Smooth muscle cell (in vitro differentiated cells): ENCODE measurements at regions not wholly inside any gene's neighbourhood (a gene's known extent, or its start where the extent isn't known, plus 50 kb on each side); places are given as distances from the start of the nearest gene placed in this dataset.
A peak's percentile ranks its signal among the peaks of the same experiment; 100 is the strongest.

Experiments used
- DNase-seq: peaks from one replicate; lab custom pipeline; 2025; ENCODE audit not compliant: unreplicated experiment; lab: John Stamatoyannopoulos, UW
- H2AFZ ChIP-seq: fragments of 200-600 bp; sonication (generic); 2 replicates; pipeline ENCODE4 v1.6.0; 2016; ENCODE audit warnings: antibody characterized with exemption, low read depth, mild to moderate bottlenecking
- H3F3A ChIP-seq: fragments of 200-600 bp; sonication (generic); 2 replicates; pipeline ENCODE4 v1.6.0; 2017; ENCODE audit warnings: antibody characterized with exemption, low read depth
- H3K27ac ChIP-seq: fragments of 200-600 bp; sonication (generic); 2 replicates; pipeline ENCODE4 v1.5.1; 2016; ENCODE audit warnings: low read depth, mild to moderate bottlenecking
- H3K27me3 ChIP-seq: fragments of 200-600 bp; sonication (generic); 2 replicates; pipeline ENCODE4 v1.6.1; 2016; ENCODE audit warnings: low read depth, mild to moderate bottlenecking
- H3K36me3 ChIP-seq: fragments of 200-600 bp; sonication (generic); 2 replicates; pipeline ENCODE4 v1.5.1; 2016; ENCODE audit warnings: low read depth
- H3K4me1 ChIP-seq: fragments of 200-600 bp; sonication (generic); 2 replicates; pipeline ENCODE4 v1.5.1; 2016; ENCODE audit warnings: low read depth
- H3K4me2 ChIP-seq: fragments of 200-600 bp; sonication (generic); 2 replicates; pipeline ENCODE4 v1.6.0; 2016; ENCODE audit warnings: mild to moderate bottlenecking
- H3K4me3 ChIP-seq: fragments of 200-600 bp; sonication (generic); 2 replicates; pipeline ENCODE4 v1.5.1; 2016; ENCODE audit warnings: mild to moderate bottlenecking
- H3K79me2 ChIP-seq: fragments of 200-600 bp; sonication (generic); 2 replicates; pipeline ENCODE4 v1.6.0; 2016; ENCODE audit warnings: low read depth, mild to moderate bottlenecking
- H3K9ac ChIP-seq: fragments of 200-600 bp; sonication (generic); 2 replicates; pipeline ENCODE4 v1.6.0; 2016; ENCODE audit warnings: low read depth
- H3K9me3 ChIP-seq: fragments of 200-600 bp; sonication (generic); replicated peaks from 2 replicates; pipeline ENCODE4 v1.5.1; 2016; ENCODE audit warnings: low read depth
- H4K20me1 ChIP-seq: fragments of 200-600 bp; sonication (generic); 2 replicates; pipeline ENCODE4 v1.6.0; 2016; ENCODE audit warnings: low read depth
- WGBS: methylation state at CpG from one replicate; pipeline ENCODE4 v1.1.7; 2016; ENCODE audit warnings: low lambda C conversion rate; 5-methylcytosine and 5-hydroxymethylcytosine counted together
- TF ChIP-seq, protein P1 (sequence below): fragments of 200-600 bp; sonication (generic); IDR thresholded peaks from 2 replicates; pipeline ENCODE4 v1.5.1; 2017; ENCODE audit warnings: borderline replicate concordance, mild to moderate bottlenecking, antibody characterized with exemption; ENCODE audit not compliant: insufficient read depth, poor library complexity, severe bottlenecking

DNA sequence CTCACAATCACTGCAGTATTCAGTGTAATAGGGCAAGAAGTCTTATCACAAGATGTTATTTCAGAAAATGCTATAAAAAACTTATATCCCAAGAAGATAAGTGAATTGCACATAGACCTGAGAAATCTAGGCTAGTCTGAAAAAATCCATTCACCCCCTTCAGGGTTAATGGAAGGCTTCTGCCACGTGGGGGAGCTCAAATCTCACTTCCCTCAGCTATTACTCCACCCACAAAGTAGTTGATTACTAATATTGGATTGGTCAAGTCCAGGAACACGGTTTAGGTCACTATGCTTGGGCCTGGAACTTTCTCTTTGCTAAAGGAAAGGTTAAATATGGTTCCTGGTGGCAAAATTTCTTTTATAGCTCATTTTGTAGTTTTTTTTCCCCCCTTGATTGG is 51.2 kb upstream of the ADAM23 start:
- H3K9me3 ChIP-seq, result no peaks in the 10 kb centered on the region

More for the DNA sequence above, 51.2 kb upstream of the ADAM23 start:
- H3F3A ChIP-seq, result no peaks in the 10 kb centered on the region
- no peak overlapping the region for H2AFZ ChIP-seq
- no peaks in the 10 kb centered on the region for H3K27me3 ChIP-seq
- H3K9ac ChIP-seq, result no peak overlapping the region
- DNase-seq, result no peak
- H3K36me3 ChIP-seq, result no peaks in the 10 kb centered on the region
- H3K4me1 ChIP-seq, result no peaks in the 10 kb centered on the region
- no peaks in the 10 kb centered on the region for H3K79me2 ChIP-seq
- H4K20me1 ChIP-seq, result no peaks in the 10 kb centered on the region
- WGBS, result 13% methylated on average over 2 of the region's 2 CpGs
- H3K4me2 ChIP-seq, result no peak overlapping the region
- H3K27ac ChIP-seq, result no peak overlapping the region
- TF ChIP-seq, protein P1, sequence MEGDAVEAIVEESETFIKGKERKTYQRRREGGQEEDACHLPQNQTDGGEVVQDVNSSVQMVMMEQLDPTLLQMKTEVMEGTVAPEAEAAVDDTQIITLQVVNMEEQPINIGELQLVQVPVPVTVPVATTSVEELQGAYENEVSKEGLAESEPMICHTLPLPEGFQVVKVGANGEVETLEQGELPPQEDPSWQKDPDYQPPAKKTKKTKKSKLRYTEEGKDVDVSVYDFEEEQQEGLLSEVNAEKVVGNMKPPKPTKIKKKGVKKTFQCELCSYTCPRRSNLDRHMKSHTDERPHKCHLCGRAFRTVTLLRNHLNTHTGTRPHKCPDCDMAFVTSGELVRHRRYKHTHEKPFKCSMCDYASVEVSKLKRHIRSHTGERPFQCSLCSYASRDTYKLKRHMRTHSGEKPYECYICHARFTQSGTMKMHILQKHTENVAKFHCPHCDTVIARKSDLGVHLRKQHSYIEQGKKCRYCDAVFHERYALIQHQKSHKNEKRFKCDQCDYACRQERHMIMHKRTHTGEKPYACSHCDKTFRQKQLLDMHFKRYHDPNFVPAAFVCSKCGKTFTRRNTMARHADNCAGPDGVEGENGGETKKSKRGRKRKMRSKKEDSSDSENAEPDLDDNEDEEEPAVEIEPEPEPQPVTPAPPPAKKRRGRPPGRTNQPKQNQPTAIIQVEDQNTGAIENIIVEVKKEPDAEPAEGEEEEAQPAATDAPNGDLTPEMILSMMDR, result peak; percentile 56
- no peak overlapping the region for H3K4me3 ChIP-seq
